ENCODE measurements at regions not wholly inside any gene's neighbourhood (a gene's known extent, or its start where the extent isn't known, plus 50 kb on each side); places are given as distances from the start of the nearest gene placed in this dataset.

DNA sequence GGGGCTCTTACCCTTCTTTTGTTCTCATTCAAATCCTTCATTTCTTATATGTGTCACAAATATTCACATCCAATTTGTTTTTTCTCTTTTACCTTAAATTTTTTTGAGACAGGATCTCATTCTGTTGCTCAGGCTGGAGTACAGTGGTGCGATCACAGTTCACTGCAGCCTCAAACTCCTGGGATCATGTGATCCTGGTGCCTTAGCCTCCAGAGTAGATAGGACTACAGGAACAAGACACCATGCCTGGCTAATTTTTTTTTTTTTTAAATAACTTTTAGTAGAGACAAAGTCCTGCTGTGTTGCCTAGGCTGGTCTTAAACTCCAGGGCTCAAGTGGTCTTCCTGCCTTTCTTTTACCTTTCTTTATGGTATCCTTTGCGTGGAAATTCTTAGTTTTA, 66.5 kb downstream of the POLR2M start:
- no peak for TF ChIP-seq CEBPB (IDR thresholded peaks at IDR 0.05)
- TF ChIP-seq FOXM1 (IDR thresholded peaks at IDR 0.05; ENCODE audit: borderline replicate concordance, low read depth), result no peak
- TF ChIP-seq RAD21 (IDR thresholded peaks at IDR 0.05; ENCODE audit: low read depth), result no peak
- no peak for TF ChIP-seq ZBTB7A (IDR thresholded peaks at IDR 0.05; ENCODE audit: low read depth)
- TF ChIP-seq, protein P1, sequence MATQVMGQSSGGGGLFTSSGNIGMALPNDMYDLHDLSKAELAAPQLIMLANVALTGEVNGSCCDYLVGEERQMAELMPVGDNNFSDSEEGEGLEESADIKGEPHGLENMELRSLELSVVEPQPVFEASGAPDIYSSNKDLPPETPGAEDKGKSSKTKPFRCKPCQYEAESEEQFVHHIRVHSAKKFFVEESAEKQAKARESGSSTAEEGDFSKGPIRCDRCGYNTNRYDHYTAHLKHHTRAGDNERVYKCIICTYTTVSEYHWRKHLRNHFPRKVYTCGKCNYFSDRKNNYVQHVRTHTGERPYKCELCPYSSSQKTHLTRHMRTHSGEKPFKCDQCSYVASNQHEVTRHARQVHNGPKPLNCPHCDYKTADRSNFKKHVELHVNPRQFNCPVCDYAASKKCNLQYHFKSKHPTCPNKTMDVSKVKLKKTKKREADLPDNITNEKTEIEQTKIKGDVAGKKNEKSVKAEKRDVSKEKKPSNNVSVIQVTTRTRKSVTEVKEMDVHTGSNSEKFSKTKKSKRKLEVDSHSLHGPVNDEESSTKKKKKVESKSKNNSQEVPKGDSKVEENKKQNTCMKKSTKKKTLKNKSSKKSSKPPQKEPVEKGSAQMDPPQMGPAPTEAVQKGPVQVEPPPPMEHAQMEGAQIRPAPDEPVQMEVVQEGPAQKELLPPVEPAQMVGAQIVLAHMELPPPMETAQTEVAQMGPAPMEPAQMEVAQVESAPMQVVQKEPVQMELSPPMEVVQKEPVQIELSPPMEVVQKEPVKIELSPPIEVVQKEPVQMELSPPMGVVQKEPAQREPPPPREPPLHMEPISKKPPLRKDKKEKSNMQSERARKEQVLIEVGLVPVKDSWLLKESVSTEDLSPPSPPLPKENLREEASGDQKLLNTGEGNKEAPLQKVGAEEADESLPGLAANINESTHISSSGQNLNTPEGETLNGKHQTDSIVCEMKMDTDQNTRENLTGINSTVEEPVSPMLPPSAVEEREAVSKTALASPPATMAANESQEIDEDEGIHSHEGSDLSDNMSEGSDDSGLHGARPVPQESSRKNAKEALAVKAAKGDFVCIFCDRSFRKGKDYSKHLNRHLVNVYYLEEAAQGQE (IDR thresholded peaks at IDR 0.05; ENCODE audit: low read depth), result no peak
- TF ChIP-seq, protein P2, sequence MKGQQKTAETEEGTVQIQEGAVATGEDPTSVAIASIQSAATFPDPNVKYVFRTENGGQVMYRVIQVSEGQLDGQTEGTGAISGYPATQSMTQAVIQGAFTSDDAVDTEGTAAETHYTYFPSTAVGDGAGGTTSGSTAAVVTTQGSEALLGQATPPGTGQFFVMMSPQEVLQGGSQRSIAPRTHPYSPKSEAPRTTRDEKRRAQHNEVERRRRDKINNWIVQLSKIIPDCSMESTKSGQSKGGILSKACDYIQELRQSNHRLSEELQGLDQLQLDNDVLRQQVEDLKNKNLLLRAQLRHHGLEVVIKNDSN (IDR thresholded peaks at IDR 0.05), result no peak
- no peak for TF ChIP-seq TCF12 (IDR thresholded peaks at IDR 0.05; ENCODE audit: low read depth)
- TF ChIP-seq TEAD4 (IDR thresholded peaks at IDR 0.05), result no peak
- no peak for TF ChIP-seq NFIC (IDR thresholded peaks at IDR 0.05)
- TF ChIP-seq EGR1 (IDR thresholded peaks at IDR 0.05), result no peak
- no peak for TF ChIP-seq CREB1 (IDR thresholded peaks at IDR 0.05; ENCODE audit: low read depth)
- no peak for TF ChIP-seq YY1 (IDR thresholded peaks at IDR 0.05; ENCODE audit: low read depth)
- TF ChIP-seq TAF1 (IDR thresholded peaks at IDR 0.05; ENCODE audit: low read depth), result no peak

DNA sequence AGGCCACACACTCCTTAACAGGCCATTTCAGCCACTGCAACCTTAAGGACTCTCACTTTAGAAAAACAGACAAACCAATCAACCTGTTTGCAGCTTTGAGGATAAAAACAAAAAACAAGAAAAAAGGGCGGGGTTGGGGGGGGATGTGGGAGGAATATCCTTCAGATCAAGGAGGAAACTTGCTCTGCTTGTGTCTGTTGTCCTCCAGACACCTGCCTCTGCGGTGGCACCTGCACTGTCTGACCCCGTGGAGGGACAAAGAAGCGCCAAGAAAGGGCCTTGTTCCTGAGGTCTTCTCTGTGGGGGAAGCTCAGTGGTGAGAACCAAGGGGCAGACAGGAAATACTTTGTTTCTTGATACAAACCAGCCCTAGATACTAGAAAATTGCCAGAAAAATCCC, 70.5 kb downstream of the POLR2M start:
- TF ChIP-seq YY1 (IDR thresholded peaks at IDR 0.05; ENCODE audit: low read depth) (no peak), EP300 (IDR thresholded peaks at IDR 0.05; ENCODE audit: borderline replicate concordance) (no peak), CEBPB (IDR thresholded peaks at IDR 0.05) (no peak), RAD21 (IDR thresholded peaks at IDR 0.05; ENCODE audit: low read depth) (no peak)
- TF ChIP-seq, protein P1 (IDR thresholded peaks at IDR 0.05; ENCODE audit: low read depth), result no peak

DNA sequence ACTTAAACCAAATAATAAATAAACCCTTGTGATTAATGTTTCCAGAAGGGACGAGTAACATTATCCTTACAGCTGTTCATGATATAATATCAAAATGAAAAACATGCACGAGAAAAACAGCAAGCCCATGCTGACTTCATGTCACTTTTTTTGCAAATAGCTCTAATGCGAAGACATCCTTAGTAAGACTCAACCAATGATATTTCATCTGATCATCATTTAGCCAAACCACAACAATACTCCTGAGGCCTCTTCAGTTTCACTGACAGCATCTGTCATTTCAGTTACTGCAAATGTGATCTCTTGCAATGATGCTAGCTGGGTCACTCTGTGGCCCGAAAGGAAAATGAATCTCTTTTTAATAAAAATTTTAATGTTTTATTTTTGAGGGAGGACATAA, 74.0 kb downstream of the POLR2M start:
- no peak for TF ChIP-seq NFIC (IDR thresholded peaks at IDR 0.05)
- TF ChIP-seq, protein P3, sequence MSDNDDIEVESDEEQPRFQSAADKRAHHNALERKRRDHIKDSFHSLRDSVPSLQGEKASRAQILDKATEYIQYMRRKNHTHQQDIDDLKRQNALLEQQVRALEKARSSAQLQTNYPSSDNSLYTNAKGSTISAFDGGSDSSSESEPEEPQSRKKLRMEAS (IDR thresholded peaks at IDR 0.05), result no peak
- no peak for TF ChIP-seq TCF12 (IDR thresholded peaks at IDR 0.05; ENCODE audit: low read depth)
- no peak for TF ChIP-seq EP300 (IDR thresholded peaks at IDR 0.05; ENCODE audit: borderline replicate concordance)
- no peak for TF ChIP-seq ZBTB7A (IDR thresholded peaks at IDR 0.05; ENCODE audit: low read depth)
- no peak for TF ChIP-seq RAD21 (IDR thresholded peaks at IDR 0.05; ENCODE audit: low read depth)
- TF ChIP-seq FOXM1 (IDR thresholded peaks at IDR 0.05; ENCODE audit: borderline replicate concordance, low read depth), result no peak
- no peak for TF ChIP-seq CEBPB (IDR thresholded peaks at IDR 0.05)
- no peak for TF ChIP-seq TAF1 (IDR thresholded peaks at IDR 0.05; ENCODE audit: low read depth)
- TF ChIP-seq, protein P1 (IDR thresholded peaks at IDR 0.05; ENCODE audit: low read depth), result no peak
- TF ChIP-seq TEAD4 (IDR thresholded peaks at IDR 0.05), result no peak
- TF ChIP-seq, protein P2 (IDR thresholded peaks at IDR 0.05), result no peak
- TF ChIP-seq YY1 (IDR thresholded peaks at IDR 0.05; ENCODE audit: low read depth), result no peak
- TF ChIP-seq CREB1 (IDR thresholded peaks at IDR 0.05; ENCODE audit: low read depth), result no peak
- TF ChIP-seq EGR1 (IDR thresholded peaks at IDR 0.05), result no peak

DNA sequence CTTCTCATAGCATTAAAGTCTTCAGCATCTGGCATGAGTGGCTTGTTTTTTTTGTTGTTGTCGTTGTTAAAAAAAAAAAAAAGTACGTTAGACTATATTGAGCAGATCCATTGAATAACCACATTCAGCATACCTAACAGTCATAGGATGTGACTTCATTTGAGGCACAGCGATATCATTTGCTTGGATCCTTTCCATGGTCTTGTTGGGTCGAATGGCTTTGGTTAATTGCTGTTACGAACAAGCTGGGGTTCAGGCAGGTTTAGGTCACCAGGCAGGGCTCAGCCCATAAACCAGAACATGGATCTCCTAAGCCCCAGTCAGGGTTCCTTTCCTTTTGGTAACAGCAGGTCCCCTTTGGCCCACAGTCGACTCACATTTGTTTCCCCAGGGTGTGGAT, 76.2 kb downstream of the POLR2M start:
- TF ChIP-seq ZBTB7A (IDR thresholded peaks at IDR 0.05; ENCODE audit: low read depth), result no peak
- TF ChIP-seq, protein P2 (IDR thresholded peaks at IDR 0.05), result no peak
- TF ChIP-seq, protein P3 (IDR thresholded peaks at IDR 0.05), result no peak
- no peak for TF ChIP-seq CEBPB (IDR thresholded peaks at IDR 0.05)
- no peak for TF ChIP-seq TEAD4 (IDR thresholded peaks at IDR 0.05)
- TF ChIP-seq CREB1 (IDR thresholded peaks at IDR 0.05; ENCODE audit: low read depth), result no peak
- TF ChIP-seq RAD21 (IDR thresholded peaks at IDR 0.05; ENCODE audit: low read depth), result no peak
- no peak for TF ChIP-seq EGR1 (IDR thresholded peaks at IDR 0.05)
- no peak for TF ChIP-seq EP300 (IDR thresholded peaks at IDR 0.05; ENCODE audit: borderline replicate concordance)
- no peak for TF ChIP-seq YY1 (IDR thresholded peaks at IDR 0.05; ENCODE audit: low read depth)
- TF ChIP-seq, protein P1 (IDR thresholded peaks at IDR 0.05; ENCODE audit: low read depth), result no peak
- no peak for TF ChIP-seq FOXM1 (IDR thresholded peaks at IDR 0.05; ENCODE audit: borderline replicate concordance, low read depth)
- TF ChIP-seq TCF12 (IDR thresholded peaks at IDR 0.05; ENCODE audit: low read depth), result no peak
- TF ChIP-seq NFIC (IDR thresholded peaks at IDR 0.05), result no peak
- TF ChIP-seq TAF1 (IDR thresholded peaks at IDR 0.05; ENCODE audit: low read depth), result no peak

Data from Ishikawa (cell line).